ENCODE measurements at regions not wholly inside any gene's neighbourhood (a gene's known extent, or its start where the extent isn't known, plus 50 kb on each side); places are given as distances from the start of the nearest gene placed in this dataset.

GRCh38 chr2:217273851-217274250 lies 414.0 kb upstream of the TNP1 start:
- CTCF ChIA-PET (ENCODE audit: low intra/inter-chr PET ratio, low total read pairs), result no interaction called here
- no peak overlapping the region for H3K27ac ChIP-seq (ENCODE audit: extremely low read length, insufficient read depth, low read length)
- intact Hi-C loops (cut with micrococcal nuclease; ENCODE audit: unreplicated experiment), result no loop called here
- POLR2A ChIA-PET, result no interaction called here
- no peak overlapping the region for H3K4me3 ChIP-seq (replicated peaks in 1 of 3; ENCODE audit: insufficient read depth in 1 of 3, low read depth in 2 of 3, low read length in 3 of 3)
- in situ Hi-C loops (cut with HindIII; ENCODE audit: extremely low pct_ligation_motif_present, low pct_unique_long_range_greater_than_20kb), result no loop called here
- 13% methylated on average over 2 of the region's 2 CpGs for WGBS (ENCODE audit: low lambda C conversion rate)
- DNase-seq (ENCODE audit: low spot score) (no peak), ATAC-seq (no peak), FAIRE-seq (no peak)
- H3K4me1 ChIP-seq (ENCODE audit: insufficient read depth, low read length), result no peaks in the 10 kb centered on the region
- no peaks in the 10 kb centered on the region for H3K79me2 ChIP-seq (ENCODE audit: insufficient read depth, low read length)
- no peak overlapping the region for H3K9ac ChIP-seq (ENCODE audit: insufficient read depth, low read depth, low read length)
- no peak overlapping the region for H3K4me2 ChIP-seq (ENCODE audit: low read depth, low read length)
- no peaks in the 10 kb centered on the region for H3K36me3 ChIP-seq (replicated peaks in 1 of 2; ENCODE audit: control insufficient read depth in 1 of 2, insufficient read depth in 2 of 2, low read length in 2 of 2)
- no peaks in the 10 kb centered on the region for H4K20me1 ChIP-seq (ENCODE audit: insufficient read depth, low read length)
- H2AFZ ChIP-seq (ENCODE audit: low read length), result no peak overlapping the region
- no TSS peak for BruUV-seq (replicated peaks)
- 0 out of 5 replicates have a peak, but pooled peaks cover 0 to 3% of the 10 kb centered on the region in 2 experiments for H3K27me3 ChIP-seq (ENCODE audit: control insufficient read depth in 1 of 2, insufficient read depth in 2 of 2, low read length in 2 of 2)
- H3K9me3 ChIP-seq (ENCODE audit: low read length), result no peaks in the 10 kb centered on the region
- TF ChIP-seq NFAT5 (CRISPR knock-in tag; IDR thresholded peaks at IDR 0.05), result no peak
- no peak for TF ChIP-seq KMT2A (CRISPR knock-in tag; IDR thresholded peaks at IDR 0.05)
- TF ChIP-seq KAT2B (IDR thresholded peaks at IDR 0.05; ENCODE audit: borderline replicate concordance, low read depth, low read length), result no peak
- TF ChIP-seq ATM (IDR thresholded peaks at IDR 0.05; ENCODE audit: borderline replicate concordance), result no peak
- TF ChIP-seq CSRNP1 (CRISPR knock-in tag; IDR thresholded peaks at IDR 0.05), result no peak
- TF ChIP-seq ZFY (CRISPR knock-in tag; IDR thresholded peaks at IDR 0.05), result no peak
- no peak for TF ChIP-seq KMT2B (CRISPR knock-in tag; IDR thresholded peaks at IDR 0.05)
- no peak for TF ChIP-seq ARNT (IDR thresholded peaks at IDR 0.05)
- no peak for TF ChIP-seq ETS1 (CRISPR knock-in tag; IDR thresholded peaks at IDR 0.05)
- no peak for TF ChIP-seq ZFP62 (CRISPR knock-in tag; IDR thresholded peaks at IDR 0.05)
- no peak for TF ChIP-seq AKAP8 (CRISPR knock-in tag; IDR thresholded peaks at IDR 0.05)
- no peak for TF ChIP-seq JARID2 (CRISPR knock-in tag; IDR thresholded peaks at IDR 0.05; ENCODE audit: insufficient replicate concordance)
- TF ChIP-seq ZSCAN9 (CRISPR knock-in tag; IDR thresholded peaks at IDR 0.05; ENCODE audit: borderline replicate concordance), result no peak
- no peak for TF ChIP-seq ZFP82 (CRISPR knock-in tag; IDR thresholded peaks at IDR 0.05; ENCODE audit: borderline replicate concordance)
- no peak for TF ChIP-seq HBP1 (CRISPR knock-in tag; IDR thresholded peaks at IDR 0.05; ENCODE audit: low read depth)
